PFSK-1 (cell line): ENCODE measurements at regions not wholly inside any gene's neighbourhood (a gene's known extent, or its start where the extent isn't known, plus 50 kb on each side); places are given as distances from the start of the nearest gene placed in this dataset.

Experiments
- FOXP2 ChIP-seq: optimal IDR thresholded peaks from 2 replicates; pipeline ENCODE3; 2011; ENCODE audit warnings: borderline replicate concordance, control low read depth, inconsistent platforms; ENCODE audit not compliant: insufficient read depth; ENCODE audit errors: extremely low read length, extremely low read depth
- POLR2AphosphoS5 ChIP-seq: IDR thresholded peaks from 2 replicates; pipeline ENCODE4 v1.6.1; 2012; ENCODE audit warnings: low read depth, mild to moderate bottlenecking, control low read depth, low read length, moderate library complexity
- SIN3A ChIP-seq: IDR thresholded peaks from 2 replicates; pipeline ENCODE4 v1.6.1; 2012; ENCODE audit warnings: mild to moderate bottlenecking, low read length, moderate library complexity, borderline replicate concordance; ENCODE audit not compliant: insufficient read depth
- TAF1 ChIP-seq: IDR thresholded peaks from 2 replicates; pipeline ENCODE4 v1.6.1; 2012; ENCODE audit warnings: low read length, control low read depth, borderline replicate concordance; ENCODE audit not compliant: insufficient read depth
- TF ChIP-seq, protein P1 (sequence below), 2 experiments: IDR thresholded peaks; 2 replicates each; pipeline versions ENCODE4 v1.6.1 to v1.8.0; 2011 to 2012; ENCODE audit warnings: low read depth in 2 of 2, low read length in 2 of 2, control low read depth in 1 of 2, inconsistent platforms in 1 of 2, mild to moderate bottlenecking in 1 of 2, moderate library complexity in 1 of 2; ENCODE audit not compliant: insufficient read depth in 1 of 2

- no peak for TF ChIP-seq POLR2AphosphoS5
- TF ChIP-seq SIN3A = no peak
- TF ChIP-seq, protein P1, sequence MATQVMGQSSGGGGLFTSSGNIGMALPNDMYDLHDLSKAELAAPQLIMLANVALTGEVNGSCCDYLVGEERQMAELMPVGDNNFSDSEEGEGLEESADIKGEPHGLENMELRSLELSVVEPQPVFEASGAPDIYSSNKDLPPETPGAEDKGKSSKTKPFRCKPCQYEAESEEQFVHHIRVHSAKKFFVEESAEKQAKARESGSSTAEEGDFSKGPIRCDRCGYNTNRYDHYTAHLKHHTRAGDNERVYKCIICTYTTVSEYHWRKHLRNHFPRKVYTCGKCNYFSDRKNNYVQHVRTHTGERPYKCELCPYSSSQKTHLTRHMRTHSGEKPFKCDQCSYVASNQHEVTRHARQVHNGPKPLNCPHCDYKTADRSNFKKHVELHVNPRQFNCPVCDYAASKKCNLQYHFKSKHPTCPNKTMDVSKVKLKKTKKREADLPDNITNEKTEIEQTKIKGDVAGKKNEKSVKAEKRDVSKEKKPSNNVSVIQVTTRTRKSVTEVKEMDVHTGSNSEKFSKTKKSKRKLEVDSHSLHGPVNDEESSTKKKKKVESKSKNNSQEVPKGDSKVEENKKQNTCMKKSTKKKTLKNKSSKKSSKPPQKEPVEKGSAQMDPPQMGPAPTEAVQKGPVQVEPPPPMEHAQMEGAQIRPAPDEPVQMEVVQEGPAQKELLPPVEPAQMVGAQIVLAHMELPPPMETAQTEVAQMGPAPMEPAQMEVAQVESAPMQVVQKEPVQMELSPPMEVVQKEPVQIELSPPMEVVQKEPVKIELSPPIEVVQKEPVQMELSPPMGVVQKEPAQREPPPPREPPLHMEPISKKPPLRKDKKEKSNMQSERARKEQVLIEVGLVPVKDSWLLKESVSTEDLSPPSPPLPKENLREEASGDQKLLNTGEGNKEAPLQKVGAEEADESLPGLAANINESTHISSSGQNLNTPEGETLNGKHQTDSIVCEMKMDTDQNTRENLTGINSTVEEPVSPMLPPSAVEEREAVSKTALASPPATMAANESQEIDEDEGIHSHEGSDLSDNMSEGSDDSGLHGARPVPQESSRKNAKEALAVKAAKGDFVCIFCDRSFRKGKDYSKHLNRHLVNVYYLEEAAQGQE (IDR thresholded peaks at IDR 0.05; ENCODE audit: insufficient read depth in 1 of 2, low read depth in 2 of 2, low read length in 2 of 2) = no peak
- no peak for TF ChIP-seq TAF1
- no peak for TF ChIP-seq FOXP2
Observed at GRCh38 chr15:69874321-69874720, 223.4 kb downstream of the TLE3 start.
